CD4-positive, alpha-beta T cell treated with Interleukin-15 for 4 hours (primary cell): ENCODE measurements at regions not wholly inside any gene's neighbourhood (a gene's known extent, or its start where the extent isn't known, plus 50 kb on each side); places are given as distances from the start of the nearest gene placed in this dataset.
"Not testable (repeated sequence)": the region's sequence is repeated elsewhere in the genome, so short reads cannot be mapped to it uniquely, and the experiment has no call there.

Experiments used
- DNase-seq: peaks from one replicate; pipeline ENCODE4 v3.0.0-alpha.2; 2020; ENCODE audit warnings: low spot score

DNA sequence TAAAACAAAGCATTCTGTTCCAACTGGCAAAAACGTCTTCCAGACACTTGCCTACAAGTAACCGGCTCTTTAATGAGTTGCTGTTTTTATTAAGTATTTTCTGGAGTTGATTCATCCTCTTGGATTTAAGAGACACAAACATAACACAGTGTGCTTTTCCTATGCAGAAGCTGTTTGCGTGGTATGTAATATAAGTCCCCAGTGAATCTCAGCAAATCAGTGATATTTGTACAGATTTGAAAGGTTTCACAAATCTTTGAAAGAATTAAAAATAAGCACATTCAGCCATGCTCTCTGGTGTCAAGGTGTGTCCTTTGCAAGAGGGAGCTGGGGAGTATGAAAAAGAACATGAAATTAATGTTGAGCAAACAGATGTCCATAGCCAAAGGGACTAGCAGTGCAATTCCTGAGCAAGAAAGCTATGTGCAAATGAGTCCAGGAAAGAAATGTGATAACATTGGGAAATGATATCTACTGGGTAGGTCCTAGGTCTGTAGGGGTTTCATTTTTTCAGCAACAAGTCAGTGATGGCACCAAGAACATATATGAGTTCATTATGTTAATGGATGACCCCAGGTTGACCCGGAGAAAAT, 170.1 kb upstream of the PHACTR1 start:
- DNase-seq, result no peak

DNA sequence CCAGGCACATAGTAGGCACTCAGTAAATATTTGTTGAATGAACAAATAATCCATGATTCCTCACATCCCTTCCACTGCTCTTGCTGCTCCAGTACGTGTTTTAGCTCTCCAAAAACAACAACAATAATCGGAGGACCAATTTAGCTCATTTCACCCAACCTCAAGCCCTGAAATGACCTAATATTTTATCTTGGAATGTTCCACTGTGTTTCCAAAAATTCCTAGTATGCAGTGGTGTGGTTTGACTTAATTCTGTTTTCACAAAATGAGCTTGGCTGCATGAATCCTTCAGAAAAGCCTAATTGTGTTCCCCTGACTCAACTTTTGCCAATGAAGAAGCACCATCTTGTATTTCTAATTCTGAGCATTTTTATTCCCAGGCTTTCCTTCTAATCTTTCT, 168.0 kb upstream of the PHACTR1 start:
- no peak for DNase-seq

DNA sequence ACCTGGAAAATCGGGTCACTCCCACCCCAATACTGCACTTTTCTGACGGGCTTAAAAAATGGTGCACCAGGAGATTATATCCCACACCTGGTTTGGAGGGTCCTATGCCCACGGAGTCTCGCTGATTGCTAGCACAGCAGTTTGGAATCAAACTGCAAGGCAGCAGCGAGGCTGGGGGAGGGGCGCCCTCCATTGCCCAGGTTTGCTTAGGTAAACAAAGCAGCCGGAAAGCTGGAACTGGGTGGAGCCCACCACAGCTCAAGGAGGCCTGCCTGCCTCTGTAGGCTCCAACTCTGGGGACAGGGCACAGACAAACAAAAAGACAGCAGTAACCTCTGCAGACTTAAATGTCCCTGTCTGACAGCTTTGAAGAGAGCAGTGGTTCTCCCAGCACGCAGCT, 167.1 kb upstream of the PHACTR1 start:
- DNase-seq, result not testable (repeated sequence)

DNA sequence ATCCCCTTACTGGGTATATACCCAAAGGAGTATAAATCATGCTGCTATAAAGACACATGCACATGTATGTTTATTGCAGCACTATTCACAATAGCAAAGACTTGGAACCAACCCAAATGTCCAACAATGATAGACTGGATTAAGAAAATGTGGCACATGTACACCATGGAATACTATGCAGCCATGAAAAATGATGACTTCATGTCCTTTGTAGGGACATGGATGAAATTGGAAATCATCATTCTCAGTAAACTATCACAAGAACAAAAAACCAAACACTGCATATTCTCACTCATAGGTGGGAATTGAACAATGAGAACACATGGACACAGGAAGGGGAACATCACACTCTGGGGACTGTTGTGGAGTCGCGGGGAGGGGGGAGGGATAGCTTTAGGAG, 161.7 kb upstream of the PHACTR1 start:
- DNase-seq, result not testable (repeated sequence)

DNA sequence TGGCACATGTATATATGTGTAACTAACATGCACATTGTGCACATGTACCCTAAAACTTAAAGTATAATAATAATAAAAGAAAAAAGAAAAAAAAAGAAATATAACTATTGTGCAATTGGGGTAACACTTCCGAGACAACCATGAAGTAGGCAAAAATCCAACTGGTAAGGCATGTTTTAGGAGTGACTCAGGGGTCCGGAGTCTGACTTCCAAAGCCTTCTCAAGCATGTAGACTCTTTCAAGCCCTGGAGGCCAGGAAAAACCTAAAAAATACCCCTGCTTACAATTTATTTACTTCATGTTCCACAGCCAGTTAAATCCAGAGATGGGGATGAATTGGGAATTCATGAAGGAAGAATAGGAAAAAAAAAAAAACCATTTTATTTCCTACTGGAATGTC, 161.3 kb upstream of the PHACTR1 start:
- DNase-seq, result no peak

DNA sequence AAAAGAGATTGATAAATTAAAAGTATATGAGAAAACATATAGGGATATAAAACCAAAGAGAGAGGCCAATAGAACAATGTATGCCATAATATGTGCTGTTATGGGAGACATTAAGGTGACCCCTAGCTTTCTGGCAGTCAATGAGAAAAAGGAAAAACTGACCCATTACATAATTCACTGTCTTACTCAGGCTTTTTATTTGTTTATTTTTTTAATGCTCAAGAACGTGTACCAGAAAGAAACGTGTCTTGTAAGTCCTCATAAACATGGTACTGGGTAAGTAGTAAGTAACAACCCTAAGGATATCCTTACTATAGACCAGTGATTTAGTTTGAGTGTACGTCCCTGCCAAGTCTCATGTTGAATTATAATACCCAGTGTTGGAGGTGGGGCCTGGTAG, 160.8 kb upstream of the PHACTR1 start:
- DNase-seq, result no peak

DNA sequence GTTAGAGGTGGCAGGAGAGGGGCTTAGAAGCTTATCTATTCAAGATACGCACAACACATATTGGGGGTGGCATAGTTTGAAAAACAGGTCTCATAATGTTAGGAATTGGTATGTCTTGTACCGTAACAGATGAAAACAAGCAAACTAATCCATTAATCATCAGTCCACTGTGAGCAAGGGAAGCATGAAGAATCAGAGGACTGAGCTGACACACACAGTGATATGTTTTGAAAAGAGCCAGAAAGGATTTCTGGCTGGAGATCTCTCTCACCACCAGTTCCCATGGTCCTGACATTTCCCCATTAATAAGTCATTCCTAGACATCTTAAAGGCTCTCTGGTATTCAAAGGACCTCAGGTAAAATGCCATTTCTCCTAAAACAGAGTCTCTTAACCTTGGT, 158.8 kb upstream of the PHACTR1 start:
- no peak for DNase-seq

DNA sequence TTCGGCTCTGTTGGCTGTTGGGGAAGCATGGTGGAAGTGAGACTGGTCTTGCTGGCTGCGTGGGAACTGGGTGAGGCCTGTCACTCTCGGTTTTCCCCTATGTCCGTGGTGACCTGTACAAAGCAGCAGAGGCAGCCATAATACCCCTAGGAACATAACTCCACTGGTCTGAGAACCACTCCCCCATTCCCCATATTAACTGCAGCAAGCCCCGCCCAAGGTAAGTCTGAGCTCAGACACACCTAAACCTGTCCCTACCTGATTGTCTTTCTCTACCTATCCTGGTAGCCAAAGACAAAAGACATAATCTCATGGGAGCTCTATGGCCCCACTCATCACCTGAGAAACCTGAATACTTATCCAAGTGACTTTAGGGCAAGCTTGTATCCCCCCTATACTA, 156.3 kb upstream of the PHACTR1 start:
- no peak for DNase-seq

DNA sequence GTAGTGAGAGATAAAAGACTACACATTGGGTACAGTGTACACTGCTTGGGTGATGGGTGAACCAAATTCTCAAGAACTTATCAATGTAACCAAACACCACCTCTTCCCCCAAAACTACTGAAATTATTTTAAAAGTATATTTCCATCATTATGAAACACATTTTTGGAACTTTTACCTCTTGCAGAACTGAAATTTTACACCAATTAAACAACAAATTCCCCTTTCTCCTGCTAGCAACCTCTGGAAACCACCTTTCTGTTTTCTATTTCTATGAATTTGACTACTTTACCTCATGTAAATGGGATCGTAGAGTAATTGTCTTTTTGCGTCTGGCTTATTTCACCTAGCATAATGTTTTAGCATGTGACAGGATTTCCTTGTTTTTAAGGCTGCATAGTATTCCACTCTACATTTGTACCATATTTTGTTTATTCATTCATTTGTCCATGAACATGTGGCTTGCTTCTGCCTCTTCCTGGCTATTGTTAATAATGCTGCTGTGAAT, 149.9 kb upstream of the PHACTR1 start:
- DNase-seq, result no peak

DNA sequence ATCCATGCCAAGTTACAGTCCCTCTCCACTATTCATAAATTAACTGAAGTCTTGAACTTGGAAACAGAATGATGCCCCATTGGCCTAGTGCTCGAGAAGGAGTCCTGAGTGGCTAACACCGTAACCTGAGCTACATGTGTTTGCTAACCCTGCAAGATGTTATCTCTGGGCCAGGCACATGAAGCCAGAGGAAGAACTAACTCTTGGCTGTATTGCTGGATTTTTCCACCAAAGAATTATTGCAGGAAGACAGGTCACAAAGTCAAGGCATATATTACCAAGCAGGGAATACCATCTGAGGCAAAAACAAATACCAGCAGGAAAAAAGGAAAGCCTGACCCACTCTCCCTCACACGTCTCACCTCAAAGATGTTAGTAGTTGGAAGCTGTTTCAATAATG, 148.9 kb upstream of the PHACTR1 start:
- DNase-seq, result no peak

DNA sequence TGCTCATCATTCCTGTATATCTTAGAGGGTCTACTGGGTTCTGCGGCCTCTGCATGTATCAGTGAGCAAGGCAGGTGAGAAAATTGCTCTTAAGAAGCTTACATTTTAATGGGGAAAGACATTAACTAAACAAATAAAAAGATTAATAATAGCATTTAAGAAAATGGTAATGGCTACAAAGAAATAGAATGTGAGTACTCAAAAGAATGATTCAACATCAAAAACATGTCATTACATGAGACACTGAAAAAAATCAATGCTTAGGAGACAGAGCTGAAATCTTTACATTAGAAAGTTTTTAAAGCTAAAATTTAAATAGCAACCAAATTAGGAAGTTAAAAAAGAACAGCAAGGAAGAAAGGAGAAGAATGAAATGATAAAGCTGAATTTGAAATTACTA, 146.9 kb upstream of the PHACTR1 start:
- DNase-seq, result no peak

DNA sequence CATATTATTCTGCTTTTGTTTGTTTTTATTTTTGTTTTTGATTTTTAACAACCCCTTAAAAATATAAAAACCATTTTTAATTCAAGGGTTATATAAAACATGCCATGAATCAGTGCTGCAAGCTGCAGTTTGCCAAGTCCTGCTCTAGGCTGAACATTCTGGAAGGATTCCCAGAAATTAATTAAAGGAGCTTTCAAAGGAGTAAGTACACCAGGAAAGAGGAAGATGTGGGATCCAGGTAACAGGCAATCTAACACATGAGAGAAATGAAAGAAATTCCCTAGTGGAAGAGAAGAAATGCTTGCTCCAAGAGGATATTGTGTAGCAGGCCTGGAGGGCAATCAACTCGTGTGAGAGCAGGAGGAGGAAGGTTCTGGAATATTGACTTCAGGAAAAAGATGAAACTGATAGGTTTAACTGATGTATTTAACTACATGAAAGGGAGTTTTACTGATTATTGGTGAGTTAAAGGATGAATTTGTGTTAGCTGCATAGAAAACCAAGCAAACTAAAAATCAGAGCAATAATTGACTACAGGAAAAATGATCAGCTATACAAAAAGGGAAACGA, 146.0 kb upstream of the PHACTR1 start:
- DNase-seq, result no peak

DNA sequence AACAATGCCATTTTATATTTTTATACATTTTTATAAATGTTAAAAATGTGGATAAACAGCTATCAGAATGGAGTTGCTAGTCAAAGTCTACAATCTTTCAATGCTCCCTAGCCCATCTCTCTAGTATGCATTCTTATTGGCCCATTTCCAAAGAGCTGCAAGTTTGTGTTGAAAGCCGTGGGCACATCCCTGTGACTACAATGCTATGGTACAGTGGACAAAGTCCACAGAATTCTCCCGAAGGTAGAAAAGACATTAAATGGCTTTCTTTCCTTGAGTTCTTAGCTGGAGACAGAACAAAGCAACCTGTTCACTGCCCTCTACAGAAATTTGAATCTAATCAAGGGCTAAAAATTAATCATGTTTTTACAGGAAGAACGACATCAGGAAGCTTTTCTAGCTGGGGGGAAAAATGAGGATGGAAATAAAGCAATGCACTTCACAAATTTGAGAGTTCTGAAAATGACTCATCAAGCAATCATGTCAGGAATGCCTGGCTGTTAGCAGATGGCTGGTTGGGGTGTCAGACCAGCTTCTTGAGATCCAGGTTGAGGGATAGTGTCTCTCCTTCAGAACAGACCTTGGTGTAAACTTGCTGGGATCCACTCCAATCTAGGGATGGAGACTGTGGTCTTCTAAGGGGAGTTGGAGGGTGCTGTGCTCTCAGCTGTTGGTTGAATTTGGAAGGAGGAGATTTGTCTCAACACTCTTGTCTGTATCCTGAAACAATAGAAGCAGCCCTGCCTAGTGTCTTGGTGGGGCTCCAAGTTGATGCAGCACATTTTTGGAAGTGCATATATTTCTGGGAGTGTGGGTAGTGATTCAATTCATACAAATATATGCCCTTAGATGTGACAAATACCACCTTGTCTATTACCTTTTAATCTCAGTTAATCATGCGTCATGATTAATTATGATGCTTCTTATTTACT, 143.4 kb upstream of the PHACTR1 start:
- no peak for DNase-seq

DNA sequence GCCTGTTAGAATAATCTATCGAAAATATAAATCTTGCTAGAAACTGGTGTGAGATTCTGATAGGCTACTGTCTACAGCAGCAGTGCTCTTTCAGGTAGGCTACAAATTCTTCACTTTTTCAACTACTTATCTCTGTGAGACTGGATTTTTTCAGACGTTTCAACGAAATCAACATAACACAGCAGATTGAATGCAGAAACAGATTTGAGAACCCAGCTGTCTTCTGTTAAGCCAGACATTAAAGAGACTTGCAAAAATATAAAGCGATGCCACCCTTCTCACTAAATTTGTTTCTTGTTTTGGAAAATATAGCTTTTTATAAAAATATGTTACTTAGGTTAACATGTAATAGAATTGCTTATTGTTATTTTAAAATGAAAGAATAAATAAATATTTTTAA, 140.6 kb upstream of the PHACTR1 start:
- DNase-seq, result no peak

DNA sequence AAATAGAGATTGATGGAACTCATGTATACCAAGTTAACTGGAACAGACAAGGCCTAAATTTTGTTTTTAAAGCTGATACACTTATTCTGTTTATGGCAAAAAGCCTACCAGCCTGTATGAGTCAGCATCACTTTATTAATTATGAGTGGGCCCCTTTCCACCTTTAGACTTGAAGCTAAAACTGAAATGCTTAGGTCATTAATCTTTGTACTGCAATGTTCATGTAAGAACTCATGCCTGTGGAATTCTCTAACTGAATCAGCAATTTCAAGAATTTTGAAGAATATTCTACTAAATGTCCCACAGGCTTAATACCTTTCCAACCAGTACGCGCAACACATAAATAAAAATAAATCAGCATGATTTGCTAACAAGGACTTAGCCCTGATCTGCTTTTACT, 140.2 kb upstream of the PHACTR1 start:
- no peak for DNase-seq

DNA sequence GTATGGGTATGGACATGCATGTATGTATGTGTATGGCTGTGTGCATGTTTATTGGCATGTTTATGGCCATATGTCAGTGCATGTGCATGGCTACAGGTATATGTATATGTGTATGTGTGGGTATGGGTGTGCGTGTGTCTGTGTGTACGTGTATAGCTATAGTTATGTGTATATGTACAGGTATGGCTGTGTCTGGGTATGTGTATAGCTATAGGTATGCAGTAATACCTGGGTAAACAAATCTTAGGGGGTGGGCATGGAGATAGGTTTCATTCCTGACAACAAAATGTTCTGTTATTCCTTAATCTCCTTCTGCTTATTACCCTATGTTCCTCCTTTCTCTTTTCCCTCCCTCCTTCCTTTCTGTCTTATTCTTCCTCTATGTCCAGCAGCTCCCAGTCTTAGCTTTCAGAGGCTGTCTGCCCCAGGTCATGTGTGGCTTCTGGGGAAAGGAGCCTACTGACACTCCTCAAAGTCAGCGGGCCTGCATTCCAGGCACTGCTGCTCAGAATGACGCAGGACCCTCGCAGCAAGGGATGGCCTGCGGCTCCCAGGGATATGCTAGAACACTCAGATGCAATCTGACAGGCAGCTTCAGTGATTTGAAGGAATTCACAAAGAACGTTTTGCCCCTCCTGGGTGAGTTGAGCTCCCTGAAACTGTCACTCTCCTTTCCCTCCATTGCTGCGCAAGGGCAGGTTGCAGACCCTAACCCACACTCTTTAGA, 139.3 kb upstream of the PHACTR1 start:
- DNase-seq, result no peak

DNA sequence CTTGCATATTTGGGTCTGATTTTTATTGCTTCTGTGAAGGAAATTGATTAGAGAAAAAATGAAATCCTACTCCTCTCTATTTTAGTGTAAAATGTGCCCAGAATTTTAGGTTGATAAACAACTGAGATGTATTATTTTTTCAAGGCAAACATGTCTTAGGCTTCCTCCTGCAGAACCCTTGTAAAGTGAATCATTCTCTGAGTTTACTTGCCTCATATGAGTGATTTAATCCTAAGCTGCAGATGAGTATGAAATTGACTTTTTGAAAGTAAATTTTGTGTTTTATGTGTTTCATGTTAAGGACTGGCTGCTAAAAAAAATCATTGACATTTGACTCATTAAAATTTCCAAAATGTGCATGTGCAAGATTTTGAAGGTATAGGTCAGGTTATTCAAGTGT, 138.5 kb upstream of the PHACTR1 start:
- DNase-seq, result no peak

DNA sequence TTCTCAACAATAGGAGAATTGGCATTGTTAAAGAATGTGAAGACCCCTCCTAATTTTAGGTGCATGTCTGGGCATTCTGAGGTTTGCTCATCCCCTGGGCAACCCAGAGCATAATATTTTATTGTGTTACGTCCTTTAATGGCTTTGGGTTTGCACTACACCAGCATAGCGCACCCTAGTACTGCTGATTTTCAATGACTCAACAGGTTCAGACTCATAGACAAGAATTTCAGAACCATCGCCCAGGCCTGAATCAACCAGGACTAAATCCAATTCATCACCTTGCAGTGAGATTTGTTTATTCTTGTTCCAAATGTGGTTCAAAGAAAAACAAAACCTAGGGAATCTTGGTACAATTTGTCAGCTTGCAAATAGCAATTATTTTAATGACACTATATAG, 137.8 kb upstream of the PHACTR1 start:
- DNase-seq, result no peak

DNA sequence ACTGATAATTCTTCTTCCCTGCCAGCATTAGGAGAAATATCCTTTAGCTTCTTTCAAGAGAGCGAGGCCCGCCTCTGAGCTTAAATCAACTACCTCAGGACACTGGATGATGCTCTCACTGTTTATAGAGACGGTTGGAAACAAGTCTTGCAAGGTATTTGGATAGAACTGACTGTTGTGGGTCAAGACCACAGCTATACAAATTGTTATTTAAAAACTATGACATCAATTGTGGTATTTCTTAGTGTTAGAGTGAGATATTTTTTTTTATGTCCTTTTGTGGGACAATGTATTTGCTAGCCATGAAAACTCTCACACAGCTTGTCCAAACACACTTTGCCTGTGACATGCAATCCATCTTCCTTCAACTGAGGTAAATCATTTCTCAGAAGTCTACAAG, 136.3 kb upstream of the PHACTR1 start:
- no peak for DNase-seq

DNA sequence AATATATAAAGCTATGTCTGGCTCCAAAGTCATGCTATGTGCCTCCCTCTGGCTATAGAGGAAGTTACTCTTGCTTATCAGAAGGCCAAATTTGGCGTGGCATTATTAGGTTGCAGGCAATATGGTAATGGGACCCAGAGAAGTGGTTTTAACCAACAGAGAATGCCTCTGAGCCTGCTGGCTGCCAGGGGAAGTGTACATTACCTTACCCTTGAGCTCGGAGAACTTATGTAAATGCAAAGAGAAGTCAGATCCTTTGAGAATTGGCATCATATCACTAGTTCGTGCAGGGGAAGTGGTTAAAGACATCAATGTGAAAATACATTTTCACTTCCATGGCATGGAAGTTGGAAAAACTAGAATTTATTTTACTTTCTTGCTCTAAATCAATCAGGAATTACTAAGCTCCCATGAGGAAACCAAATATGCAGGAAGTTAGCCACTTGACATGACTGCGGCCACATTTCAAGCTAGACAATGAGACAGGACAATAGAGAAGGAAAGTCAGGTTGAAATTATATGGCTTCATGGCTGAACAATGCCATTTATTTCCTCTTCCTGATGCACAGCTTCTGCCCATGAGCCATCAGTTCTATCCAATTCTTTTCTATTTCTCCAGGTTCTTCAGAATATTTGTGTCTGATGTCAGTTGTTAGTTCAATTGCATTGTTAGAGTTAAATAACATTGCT, 134.0 kb upstream of the PHACTR1 start:
- no peak for DNase-seq

DNA sequence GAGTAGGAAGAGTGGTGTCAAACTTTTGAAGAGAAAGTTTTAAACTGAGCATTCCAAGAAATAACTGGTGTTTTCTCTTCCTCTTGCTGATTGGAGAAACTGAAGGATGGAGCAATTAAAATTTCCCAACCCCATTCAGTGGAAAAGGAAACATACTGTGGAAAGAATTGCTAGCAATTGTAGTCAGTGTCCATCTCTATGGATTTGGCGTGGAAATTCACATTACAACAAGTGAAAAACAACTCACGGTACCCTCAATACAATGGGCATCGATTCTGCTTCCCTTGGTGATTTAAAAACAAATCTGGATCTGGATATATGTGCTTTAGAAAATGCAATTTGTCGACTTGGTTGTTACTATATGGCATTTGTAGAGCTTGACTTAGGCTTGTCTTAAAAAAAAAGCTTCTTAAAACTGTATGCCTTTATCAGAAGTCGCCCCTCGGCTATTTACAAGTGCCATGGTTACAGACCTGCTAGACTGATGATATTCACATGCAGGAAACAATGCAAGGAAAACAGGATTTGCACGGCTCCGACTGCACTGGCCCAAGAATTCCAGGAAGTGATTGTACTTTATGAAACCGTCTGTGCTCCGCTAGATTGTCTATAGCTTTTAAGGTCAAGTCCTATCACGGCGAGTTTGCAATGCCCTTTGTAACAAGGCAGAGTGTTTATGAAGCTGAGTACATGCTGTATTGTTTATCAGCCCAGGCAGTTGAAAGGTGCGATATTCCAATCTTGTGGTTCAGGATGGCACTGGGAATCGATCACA, 131.7 kb upstream of the PHACTR1 start:
- no peak for DNase-seq
